Eye (tissue), 1 donor: ENCODE measurements at regions not wholly inside any gene's neighbourhood (a gene's known extent, or its start where the extent isn't known, plus 50 kb on each side); places are given as distances from the start of the nearest gene placed in this dataset.
A peak's percentile ranks its signal among the peaks of the same experiment; 100 is the strongest.
"Not testable (repeated sequence)": the region's sequence is repeated elsewhere in the genome, so short reads cannot be mapped to it uniquely, and the experiment has no call there.

Source experiments
- DNase-seq: peaks from one replicate; pipeline ENCODE4 v3.0.0-alpha.2; 2015

GRCh38 chr3:167102071-167102470 lies 278.0 kb downstream of the ZBBX start:
- DNase-seq = no peak

- DNase-seq = no peak
Measured at GRCh38 chr3:167100651-167101050, 279.4 kb downstream of the ZBBX start.

- no peak for DNase-seq
Measured at GRCh38 chr3:167100200-167100599, 279.9 kb downstream of the ZBBX start.

GRCh38 chr3:167095976-167096375 lies 284.1 kb downstream of the ZBBX start:
- no peak for DNase-seq

GRCh38 chr3:167094632-167095031 lies 285.5 kb downstream of the ZBBX start:
- DNase-seq = no peak

- DNase-seq = no peak
Measured at GRCh38 chr3:167091226-167091625, 288.9 kb downstream of the ZBBX start.

GRCh38 chr3:167084545-167084944 lies 295.6 kb downstream of the ZBBX start:
- peak; percentile 7 for DNase-seq

- DNase-seq = no peak
Measured at GRCh38 chr3:167078070-167078622, 302.0 kb downstream of the ZBBX start.

GRCh38 chr3:167067787-167068161 lies 312.3 kb downstream of the ZBBX start:
- DNase-seq = no peak

- DNase-seq = peak; percentile 76
Measured at GRCh38 chr3:167066977-167067786, 312.9 kb downstream of the ZBBX start.

- DNase-seq = peak; percentile 60
Measured at GRCh38 chr3:167057581-167057980, 322.5 kb downstream of the ZBBX start.

GRCh38 chr3:167054926-167055325 lies 325.2 kb downstream of the ZBBX start:
- no peak for DNase-seq

GRCh38 chr3:167051421-167051820 lies 328.7 kb downstream of the ZBBX start:
- no peak for DNase-seq

- DNase-seq = no peak
Measured at GRCh38 chr3:167033866-167034265, 346.2 kb downstream of the ZBBX start.

- DNase-seq = peak; percentile 85
Measured at GRCh38 chr3:167032267-167032876, 347.7 kb downstream of the ZBBX start.

- DNase-seq = peak; percentile 15
Measured at GRCh38 chr3:167031364-167032049, 348.6 kb downstream of the ZBBX start.

- peak; percentile 67 for DNase-seq
Measured at GRCh38 chr3:167030082-167030725, 349.9 kb downstream of the ZBBX start.

GRCh38 chr3:167019503-167019902 lies 360.6 kb downstream of the ZBBX start:
- not testable (repeated sequence) for DNase-seq

GRCh38 chr3:167018591-167019111 lies 361.4 kb downstream of the ZBBX start:
- not testable (repeated sequence) for DNase-seq

GRCh38 chr3:167012691-167013090 lies 367.4 kb downstream of the ZBBX start:
- no peak for DNase-seq

- no peak for DNase-seq
Measured at GRCh38 chr3:167008791-167009190, 371.3 kb downstream of the ZBBX start.

- DNase-seq = no peak
Measured at GRCh38 chr3:167001374-167001773, 378.7 kb downstream of the ZBBX start.
